GM12892 (cell line): ENCODE measurements at regions not wholly inside any gene's neighbourhood (a gene's known extent, or its start where the extent isn't known, plus 50 kb on each side); places are given as distances from the start of the nearest gene placed in this dataset.

Experiments
- POLR2A ChIP-seq: IDR thresholded peaks from 2 replicates; pipeline ENCODE4 v1.6.1; 2011; ENCODE audit warnings: low read depth, low read length, control low read depth
- POLR2AphosphoS5 ChIP-seq: IDR thresholded peaks from 2 replicates; pipeline ENCODE4 v1.6.1; 2011; ENCODE audit warnings: low read depth, low read length, control low read depth
- TAF1 ChIP-seq: IDR thresholded peaks from 2 replicates; pipeline ENCODE4 v1.6.1; 2011; ENCODE audit warnings: low read depth, mild to moderate bottlenecking, control low read depth, low read length, borderline replicate concordance

- TF ChIP-seq POLR2A (no peak), POLR2AphosphoS5 (no peak), TAF1 (no peak)
Observed at GRCh38 chr18:75548353-75548905, 120.9 kb upstream of the SMIM21 start.
